NCI-H146 (cell line): ENCODE measurements at regions not wholly inside any gene's neighbourhood (a gene's known extent, or its start where the extent isn't known, plus 50 kb on each side); places are given as distances from the start of the nearest gene placed in this dataset.

Experiments used
- DNase-seq: peaks from one replicate; lab custom pipeline; 2025; lab: John Stamatoyannopoulos, UW

DNA sequence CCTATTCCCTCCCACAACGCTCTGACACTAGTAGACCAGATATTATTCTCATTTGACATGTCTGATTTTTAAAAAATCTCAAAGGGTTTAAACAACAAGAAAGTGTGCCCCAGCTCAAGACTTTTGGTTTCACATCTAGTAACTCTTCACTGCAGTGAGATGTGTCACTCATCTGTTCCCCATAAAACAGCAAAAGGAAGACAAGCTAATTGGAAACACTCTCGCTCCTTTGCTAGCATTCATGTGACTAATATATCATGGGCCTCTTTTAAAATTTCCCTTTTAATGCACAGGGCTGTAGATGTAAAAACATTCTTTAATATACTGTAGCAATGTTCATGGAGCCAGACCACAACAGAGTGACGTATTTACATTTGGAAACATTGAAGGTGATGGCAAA, 372.6 kb downstream of the ZNF608 start:
- DNase-seq, result no peak

DNA sequence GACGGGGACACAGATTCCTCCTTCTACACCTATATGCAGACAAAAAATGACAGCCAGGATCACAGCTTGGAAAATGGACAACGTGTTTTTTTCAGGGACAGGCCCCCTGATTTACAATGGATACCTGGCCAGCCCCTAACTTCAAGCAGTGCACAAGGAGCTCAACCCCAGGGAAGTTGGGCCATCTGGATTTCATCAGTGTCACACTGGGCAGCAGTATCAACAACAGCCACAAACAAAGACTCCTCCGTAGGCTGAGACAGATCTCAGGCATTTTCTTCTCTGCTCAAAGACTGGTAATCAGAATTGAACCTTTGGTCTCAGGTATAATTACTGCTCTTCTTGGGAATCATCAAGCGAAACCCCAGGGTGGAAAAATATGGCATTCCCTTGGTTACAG, 374.0 kb downstream of the ZNF608 start:
- DNase-seq, result no peak

DNA sequence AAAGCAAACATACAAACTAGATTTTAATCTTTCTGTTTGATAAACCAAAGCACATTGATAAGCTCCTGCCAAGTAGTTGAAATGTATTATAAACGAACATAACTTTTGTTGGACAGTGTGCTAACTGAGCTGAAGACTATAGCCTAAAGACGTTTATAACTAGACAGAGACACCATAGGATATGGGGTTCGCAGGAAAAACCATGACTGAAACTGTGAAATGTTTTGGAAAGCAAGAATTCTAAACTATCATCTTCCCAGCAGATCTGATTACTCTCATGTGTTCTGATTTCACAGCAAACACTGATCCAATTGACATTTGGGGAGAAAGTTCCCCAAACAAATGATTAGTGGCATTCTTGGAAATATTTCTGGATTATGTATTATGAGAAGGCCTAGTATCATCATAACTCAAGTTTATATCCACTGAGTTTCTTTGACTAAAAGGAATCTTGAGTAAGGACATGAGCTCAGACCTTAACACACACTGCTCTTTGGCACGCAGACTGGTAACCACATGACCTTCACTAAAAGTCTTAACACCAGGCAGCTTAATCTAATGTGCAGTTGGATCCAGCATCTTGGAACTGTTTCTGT, 375.2 kb downstream of the ZNF608 start:
- DNase-seq, result no peak

DNA sequence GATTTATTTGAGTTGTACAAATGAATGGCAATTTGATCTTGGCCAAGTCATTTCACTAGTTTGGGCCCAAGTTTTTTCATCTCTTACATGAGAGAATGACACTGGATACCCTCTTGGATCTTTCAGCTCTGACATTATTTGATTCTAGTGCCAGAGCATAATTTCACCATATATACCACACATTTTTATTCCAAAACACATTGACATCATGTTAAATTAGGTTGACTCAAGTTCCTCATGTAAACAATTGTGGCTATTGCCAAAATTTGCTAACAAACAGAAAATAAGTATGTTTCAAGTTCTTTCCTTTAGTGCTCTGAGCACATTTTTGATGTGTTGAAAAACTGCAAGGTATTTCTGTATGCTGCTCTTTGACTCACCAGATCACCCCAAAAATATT, 375.8 kb downstream of the ZNF608 start:
- DNase-seq, result no peak

DNA sequence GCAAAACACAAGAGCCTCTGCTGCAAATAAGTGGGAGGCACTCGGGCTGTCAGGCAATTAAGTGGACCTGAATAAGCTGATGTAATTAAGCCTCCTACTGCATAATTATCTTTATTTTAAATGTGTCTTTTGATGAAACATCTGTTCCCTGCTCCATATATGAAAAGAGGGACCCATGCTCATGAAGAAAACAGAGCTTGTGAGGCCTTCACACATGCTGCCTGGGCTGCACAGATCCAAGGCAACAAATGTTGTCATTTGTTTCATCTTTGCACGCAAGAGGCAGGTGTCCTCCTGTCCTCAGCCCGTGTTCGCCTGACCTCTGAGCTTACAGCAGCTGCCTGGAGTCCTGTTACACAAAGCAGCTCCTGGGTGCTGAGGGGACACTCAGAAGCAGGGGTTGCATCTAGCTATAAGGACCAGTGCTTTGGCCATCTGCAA, 381.1 kb downstream of the ZNF608 start:
- peak; percentile 98 for DNase-seq

DNA sequence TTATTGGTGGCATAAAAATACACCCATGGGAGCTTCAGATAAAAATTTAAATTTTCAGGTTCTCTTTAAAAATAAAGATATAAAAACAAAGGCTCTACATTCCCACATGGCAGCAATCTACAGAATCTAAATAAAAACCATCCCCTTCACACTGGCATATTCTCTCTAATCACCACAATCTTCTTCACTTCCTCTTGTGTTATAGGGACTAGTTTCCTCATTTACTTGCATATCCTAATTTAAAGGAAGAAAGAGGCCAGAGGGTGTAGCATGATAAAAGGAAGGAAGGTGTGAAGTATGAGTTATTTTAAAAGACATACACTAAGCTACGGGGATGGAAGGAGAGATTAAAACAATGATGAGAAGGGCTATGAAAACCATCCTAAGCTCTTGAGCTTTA, 390.5 kb downstream of the ZNF608 start:
- DNase-seq, result no peak

DNA sequence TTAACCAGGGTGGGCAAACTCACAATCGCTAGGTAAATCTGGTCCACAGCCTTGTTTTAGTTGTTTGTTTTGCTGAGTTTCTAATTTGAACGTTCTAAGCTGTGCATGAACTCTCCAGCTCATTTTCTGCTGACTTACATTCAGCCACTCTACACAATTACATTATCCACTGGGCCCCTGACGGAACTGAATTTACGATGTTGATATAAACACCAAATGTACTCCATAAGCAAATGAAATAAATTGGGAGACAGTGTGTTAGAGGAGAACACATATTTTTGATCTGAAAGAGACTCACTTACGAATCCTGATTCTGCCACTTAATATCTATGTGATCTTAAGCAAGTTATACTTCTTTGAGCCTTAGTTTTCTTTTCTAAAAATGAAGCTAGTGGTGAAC, 393.4 kb downstream of the ZNF608 start:
- no peak for DNase-seq

DNA sequence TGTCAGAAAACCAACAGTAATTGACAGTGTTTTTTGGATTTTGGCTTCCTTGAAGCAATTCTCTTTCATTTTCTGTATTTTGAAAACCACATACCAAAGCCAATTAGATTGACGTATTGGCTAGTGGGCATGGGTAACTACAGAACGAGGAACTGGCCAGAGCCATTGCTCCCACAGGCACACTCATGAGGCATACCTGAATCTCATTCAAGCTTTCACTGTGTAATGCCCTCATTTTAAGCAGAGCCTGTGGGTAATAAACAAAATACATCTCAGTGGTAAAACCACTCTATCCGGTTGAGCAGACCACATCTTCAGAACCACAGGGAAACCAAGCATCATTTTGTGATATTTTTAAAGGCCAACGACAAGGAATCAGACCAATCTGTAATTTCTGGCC, 394.1 kb downstream of the ZNF608 start:
- DNase-seq, result no peak

DNA sequence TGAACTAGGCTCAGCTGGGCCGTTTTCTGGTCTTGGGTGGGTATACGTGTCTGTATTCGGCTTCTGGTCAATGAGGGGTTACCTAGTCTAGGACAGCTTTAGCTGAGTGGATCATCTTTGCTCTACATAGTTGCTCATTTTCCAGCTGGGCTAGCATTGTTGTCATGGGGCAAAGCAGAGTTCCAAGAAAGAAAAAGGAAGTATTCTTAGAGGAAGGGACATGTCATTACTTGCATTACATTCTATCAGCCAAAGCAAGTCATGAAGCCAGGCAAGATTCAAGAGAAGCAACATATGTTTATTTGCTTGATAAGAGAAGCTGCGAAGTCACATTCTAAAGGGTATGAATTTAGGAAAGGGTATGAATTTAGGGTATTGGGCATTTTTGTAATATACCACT, 396.5 kb downstream of the ZNF608 start:
- no peak for DNase-seq

DNA sequence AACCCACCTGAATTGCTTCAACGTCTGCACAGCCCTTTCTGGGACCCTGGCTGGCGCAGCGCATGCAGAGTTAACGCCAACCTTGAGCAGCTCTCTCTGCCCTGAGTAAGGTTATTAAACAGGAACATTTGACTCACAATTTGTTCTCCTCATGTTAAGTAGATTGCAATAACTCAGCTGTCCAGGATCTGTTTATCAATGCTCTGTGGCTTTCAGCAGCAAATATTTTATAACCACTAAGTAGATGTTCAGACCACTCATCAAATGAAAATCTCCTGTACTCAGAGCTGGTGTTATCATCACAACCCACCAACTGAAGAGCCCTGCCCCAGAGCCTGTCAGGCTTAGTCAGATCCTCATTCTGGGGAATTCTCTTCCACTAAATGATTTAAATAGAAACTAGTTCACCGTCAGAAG, 403.0 kb downstream of the ZNF608 start:
- DNase-seq, result no peak

DNA sequence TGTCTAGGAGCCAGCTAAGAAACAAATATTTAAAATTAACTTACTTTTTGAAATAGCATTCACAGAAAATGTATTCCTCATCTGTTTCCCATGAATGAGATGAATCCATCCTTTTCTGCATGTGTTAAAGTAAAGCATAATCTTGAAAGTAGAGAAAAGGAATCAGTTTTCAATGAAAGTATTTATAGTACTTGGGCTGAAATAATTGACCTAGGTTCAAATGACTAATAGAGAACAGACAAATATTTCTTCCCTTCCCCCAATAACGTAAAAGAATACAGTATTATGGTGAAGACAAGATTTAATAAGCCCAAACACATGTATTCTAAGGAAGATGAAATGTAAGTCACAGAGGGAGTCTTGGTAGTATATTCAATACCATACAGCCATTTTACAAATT, 403.5 kb downstream of the ZNF608 start:
- no peak for DNase-seq

DNA sequence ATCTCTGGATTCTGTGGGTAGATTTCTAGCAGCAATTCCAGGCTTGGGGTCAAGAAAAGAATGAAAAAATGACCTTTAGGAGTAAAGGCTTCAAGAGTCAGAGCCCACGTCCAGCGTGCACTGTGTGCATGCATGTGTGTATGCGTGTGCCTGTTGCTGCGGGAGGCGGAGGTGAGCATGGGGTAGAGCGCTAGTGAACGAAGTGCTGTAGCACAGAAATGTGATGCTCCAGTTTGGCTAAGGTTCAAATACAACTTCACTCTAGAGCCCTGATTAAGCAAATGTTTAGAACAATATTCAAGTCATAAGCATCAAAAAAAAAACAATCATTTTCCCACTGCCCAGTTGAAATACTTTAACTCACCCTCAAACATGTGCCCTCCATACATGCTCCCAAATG, 403.9 kb downstream of the ZNF608 start:
- DNase-seq, result no peak

DNA sequence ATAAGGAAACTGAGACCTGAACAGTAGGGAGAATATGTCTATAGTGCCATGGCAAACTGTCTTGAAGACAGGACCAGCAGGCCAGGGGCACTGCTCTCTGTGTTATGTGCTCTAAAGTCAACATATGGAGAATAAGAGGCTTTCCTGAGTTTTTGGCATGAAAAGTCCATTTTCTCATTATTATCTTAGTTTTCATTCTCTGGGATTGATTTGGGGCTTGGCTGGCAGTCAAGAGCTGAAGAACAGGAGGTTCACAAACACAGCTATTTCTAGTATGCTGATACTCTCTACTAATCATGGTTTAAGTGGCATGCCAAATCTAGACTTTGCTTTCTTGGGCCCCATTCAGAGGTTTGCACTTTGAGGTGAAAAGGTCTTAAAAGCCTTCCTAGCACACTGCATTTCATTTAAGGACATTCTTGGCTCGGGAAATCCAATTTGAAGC, 404.4 kb downstream of the ZNF608 start:
- no peak for DNase-seq

DNA sequence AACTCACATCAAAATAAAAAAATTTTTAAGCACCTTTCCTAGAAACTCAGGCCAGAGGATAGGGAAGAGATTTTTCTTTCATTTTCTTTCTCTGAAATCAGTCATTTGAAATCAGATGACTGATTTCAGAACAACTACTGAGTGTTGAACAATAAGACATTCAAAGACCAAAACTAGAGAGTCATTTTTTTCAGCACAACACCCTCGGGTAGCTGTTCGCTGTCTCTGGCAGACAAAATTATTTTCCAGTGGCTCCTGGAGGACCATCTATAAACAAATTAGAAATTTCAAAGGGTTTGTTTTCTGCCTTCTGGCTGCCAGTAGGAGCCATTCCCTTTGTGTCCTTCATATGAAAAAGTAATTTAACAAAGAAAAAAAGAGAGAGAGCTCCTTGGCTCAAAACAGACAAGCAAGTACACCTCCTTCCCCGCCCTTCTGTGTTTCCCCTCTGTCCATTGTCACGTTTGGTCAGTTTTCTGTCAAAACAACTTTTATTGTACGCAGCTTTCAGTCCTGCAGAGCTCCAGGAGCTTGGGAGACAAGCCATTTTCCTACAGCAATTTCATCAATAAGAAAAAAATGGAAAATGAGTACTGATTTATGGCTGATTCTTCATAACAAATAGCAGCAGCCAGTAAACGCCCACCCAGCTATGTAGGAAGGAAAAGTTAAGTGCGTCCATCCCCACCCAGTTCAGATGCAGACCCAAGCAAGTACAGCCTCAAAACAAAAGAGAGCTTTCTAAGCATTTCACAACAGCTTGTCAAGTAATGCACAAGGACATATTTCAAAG, 405.2 kb downstream of the ZNF608 start:
- no peak for DNase-seq

DNA sequence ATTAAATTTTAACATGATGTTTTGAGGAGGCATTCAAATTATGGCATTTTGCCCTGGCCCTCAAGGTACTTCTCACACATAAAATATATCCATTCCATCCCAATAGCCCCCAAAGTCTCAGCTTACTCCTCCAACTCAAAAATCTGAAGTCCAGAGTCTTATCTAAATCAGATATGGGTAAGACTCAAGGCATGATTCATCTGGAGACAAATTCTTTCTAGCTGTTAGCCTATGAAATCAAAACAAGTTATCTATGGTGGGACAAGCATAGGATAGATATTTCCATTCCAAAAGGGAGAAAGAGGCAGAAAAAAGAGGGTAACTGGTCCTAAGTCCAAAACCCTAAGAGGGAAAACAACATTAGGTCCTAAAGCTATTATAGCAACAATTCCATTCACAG, 408.4 kb downstream of the ZNF608 start:
- DNase-seq, result no peak

DNA sequence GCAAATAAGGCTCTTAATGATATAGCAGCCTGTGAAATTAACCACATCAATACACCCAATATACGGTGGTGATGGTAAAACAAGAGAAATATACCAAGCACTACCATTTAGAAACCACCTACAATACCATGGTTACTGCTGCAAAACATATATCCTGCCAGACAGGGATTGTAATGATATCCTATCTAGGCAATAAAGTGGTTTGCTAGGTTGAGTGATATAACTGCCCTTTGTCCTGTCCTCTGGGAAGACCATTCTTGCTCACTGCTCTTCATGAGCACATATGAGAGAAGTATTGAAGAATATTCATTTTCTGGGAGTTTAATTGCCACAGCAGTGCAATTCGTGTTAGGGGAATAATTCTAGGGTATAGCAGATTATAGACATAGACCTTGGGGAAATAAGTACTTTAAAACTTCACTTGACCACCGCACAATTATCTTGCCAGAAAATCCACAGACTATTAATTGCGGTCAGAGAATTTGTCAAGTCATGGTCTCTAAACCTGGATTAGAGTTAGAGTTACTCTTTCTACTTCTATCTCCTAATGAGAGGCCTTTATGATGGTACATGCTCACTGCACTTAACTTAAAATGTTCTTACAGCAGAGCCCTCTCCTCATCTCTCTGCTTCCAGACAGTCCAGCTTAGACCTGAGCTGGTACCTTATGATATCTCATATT, 413.0 kb downstream of the ZNF608 start:
- no peak for DNase-seq

DNA sequence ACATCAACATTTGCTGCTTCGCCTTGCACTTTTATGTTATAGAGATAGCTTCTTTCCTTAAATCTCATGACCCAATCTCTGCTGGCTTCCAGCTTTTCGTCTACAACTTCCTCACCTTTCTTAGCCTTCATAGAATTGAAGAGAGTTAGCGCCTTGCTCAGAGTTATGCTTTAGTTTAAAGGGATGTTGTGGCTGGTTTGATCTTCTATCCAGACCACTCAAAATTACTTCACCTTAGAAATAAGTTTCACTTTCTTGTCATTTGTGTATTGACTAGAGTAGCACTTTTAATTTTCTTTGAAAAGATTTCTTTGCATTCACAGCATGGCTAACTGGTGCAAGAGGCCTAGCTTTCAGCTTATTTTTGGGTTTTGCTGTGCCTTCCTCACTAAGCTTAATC, 414.2 kb downstream of the ZNF608 start:
- no peak for DNase-seq

DNA sequence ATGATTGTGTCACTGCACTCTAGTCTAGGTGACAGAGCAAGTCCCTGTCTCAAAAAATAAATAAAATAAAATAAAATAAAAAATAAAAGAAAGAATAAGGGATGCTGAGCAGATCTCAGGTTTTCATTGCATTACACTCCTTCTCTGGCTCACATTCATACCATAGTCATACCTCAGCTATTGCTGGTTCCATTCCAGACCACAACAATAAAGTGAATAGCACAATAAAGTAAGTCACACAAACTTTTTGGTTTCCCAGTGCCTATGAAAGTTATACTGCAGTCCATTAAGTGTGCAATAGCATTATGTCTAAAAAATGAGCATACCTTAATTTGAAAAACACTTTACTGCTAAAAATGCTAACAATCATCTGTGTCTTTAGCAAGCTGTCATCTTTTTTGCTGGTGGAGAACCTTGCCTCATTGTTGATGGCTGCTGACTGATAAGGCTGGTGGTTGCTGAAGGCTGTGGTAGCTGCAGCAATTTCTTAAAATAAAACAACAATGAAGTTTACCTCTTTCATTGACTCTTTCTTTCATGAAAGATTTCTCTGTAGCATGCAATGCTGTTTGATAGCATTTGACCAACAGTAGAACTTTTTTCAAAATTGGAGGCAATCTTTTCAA, 415.7 kb downstream of the ZNF608 start:
- no peak for DNase-seq

DNA sequence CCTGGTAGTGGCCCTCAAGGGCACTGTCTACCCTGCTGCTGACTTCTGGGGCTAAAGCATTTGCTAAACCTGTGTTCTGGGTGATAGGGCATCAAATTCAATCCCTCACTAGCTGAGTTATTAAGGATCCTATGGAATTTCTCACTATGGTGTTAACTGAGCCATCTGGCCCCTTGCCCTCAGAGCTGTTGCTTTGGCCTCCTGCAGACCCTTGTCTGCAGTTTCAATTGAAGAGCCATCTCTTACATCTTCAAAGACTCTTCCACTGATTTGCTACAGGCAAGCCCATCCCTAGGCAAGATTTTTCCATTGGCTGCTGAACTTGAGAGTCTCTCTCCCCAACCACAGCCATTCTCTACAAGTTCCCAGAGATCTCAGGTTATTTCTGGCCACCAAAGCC, 418.2 kb downstream of the ZNF608 start:
- DNase-seq, result no peak

DNA sequence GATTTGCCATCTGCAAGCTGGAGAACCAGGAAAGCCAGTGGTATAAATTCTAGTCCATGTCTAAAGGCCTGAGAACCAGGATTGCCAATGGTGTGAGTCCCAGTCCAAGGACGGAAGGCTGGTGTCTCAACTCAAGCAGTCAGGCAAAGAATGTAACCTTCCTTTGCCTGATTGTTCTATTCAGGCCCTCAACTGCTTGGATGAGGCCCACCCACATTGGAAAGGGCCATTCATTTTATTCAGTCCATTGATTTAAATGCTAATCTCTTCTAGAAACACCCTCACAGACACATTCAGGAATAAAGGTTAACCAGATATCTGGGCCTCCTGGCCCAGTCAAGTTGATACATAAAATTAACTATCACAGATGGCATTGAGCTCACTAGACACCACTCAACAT, 427.8 kb downstream of the ZNF608 start:
- DNase-seq, result no peak

DNA sequence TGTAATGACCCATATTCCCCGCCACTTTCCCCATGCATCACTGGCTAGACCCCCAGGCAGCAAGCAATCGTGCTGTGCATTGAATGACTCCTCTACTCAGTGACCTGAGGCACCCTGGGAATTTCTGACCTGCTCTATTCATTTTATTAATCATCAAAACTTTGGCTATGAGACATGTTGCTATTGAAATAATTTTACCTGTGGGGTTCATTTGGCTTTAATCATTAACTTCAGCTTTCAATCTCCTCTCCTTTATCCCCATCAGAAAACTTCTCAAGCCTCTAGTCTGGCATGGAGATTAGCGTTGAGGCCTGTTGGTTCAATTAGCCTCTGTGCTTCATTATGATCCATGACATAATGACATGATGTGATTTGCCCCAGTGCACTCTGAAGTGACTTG, 429.0 kb downstream of the ZNF608 start:
- no peak for DNase-seq

DNA sequence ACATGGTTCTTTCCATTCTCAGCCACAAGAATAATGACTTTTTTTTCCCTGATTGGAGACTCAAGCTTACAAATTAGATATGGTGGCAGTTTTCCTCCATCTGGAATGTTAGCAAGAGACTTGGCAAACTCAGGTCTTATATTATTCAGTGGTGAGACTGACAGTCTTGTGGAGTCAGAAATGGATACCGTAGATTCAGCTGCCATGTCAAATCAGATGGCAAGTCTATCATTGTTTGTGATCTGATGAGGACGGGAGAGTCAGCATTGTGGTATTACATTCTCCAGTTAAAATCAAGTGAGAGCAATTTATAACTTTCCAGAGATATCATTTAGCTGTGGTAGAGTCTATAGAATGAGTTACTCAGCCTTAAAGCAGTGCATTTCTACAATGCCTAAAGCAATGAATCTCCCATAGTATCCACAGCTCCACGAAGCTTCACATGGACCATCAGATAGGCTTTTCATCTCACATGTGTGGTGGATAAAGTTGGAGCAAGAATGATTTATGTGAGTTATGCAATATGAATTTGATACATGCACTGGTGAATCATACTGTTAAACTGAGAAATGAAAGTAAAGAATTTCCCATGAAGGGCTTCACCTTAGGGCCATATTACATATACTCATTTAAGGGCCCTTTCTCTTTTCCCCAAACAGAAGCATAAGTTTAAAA, 430.6 kb downstream of the ZNF608 start:
- no peak for DNase-seq
